HEK293 (cell line): ENCODE measurements at regions not wholly inside any gene's neighbourhood (a gene's known extent, or its start where the extent isn't known, plus 50 kb on each side); places are given as distances from the start of the nearest gene placed in this dataset.

Source experiments
- CTCF ChIA-PET: fragments of 350-600 bp; formaldehyde crosslinking; extraction: SDS; loops from one replicate; lab custom pipeline; 2021; ENCODE audit warnings: antibody characterized with exemption; lab: Yijun Ruan, JAX
- POLR2A ChIA-PET: fragments of 300-600 bp; formaldehyde crosslinking; extraction: SDS; loops from one replicate; lab custom pipeline; 2020; ENCODE audit warnings: antibody characterized with exemption, inconsistent platforms; lab: Yijun Ruan, JAX
- H3K27ac ChIP-seq: fragments of 200-500 bp; sonication (Bioruptor generic); 2 replicates; pipeline ENCODE4 v1.5.1; 2014; ENCODE audit warnings: low read depth, low read length, control low read depth, inconsistent platforms; ENCODE audit errors: extremely low read depth
- H3K36me3 ChIP-seq, 2 experiments: fragments of 200-500 bp in 1 of 2; sonication (Bioruptor generic) in 1 of 2; 1 replicate in 1 of 2; 2 replicates in 1 of 2; pipeline ENCODE4 v1.5.1; 2014 to 2017; ENCODE audit warnings: inconsistent platforms in 2 of 2, low read length in 2 of 2; ENCODE audit not compliant: control insufficient read depth in 2 of 2, insufficient read depth in 1 of 2
- H3K4me1 ChIP-seq: fragments of 200-500 bp; sonication (Bioruptor generic); 2 replicates; pipeline ENCODE4 v1.5.1; 2014; ENCODE audit warnings: mild to moderate bottlenecking, low read length, inconsistent platforms; ENCODE audit not compliant: control insufficient read depth, insufficient read depth
- H3K4me3 ChIP-seq: 2 replicates; pipeline ENCODE4 v1.5.1; 2011; ENCODE audit warnings: low read depth, mild to moderate bottlenecking, control low read depth, low read length, moderate library complexity
- H3K9me3 ChIP-seq: fragments of 200-500 bp; sonication (Bioruptor generic); 2 replicates; pipeline ENCODE4 v1.5.1; 2014; ENCODE audit warnings: low read depth, low read length, inconsistent platforms; ENCODE audit not compliant: control insufficient read depth, insufficient read depth
- GLIS1 ChIP-seq: fragments of 450-650 bp; formaldehyde crosslinking; IDR thresholded peaks from 2 replicates; pipeline ENCODE4 v1.5.1; 2016; ENCODE audit warnings: missing biosample characterization, missing genetic modification characterization
- HOXC10 ChIP-seq: sonication (generic); formaldehyde crosslinking; IDR thresholded peaks from 2 replicates; pipeline ENCODE4 v1.8.1; 2023; ENCODE audit warnings: mild to moderate bottlenecking, missing genetic modification reagents
- KLF1 ChIP-seq: fragments of 450-650 bp; formaldehyde crosslinking; IDR thresholded peaks from 2 replicates; pipeline ENCODE4 v1.5.1; 2016; ENCODE audit warnings: missing biosample characterization, missing genetic modification characterization
- WT1 ChIP-seq: fragments of 450-650 bp; formaldehyde crosslinking; IDR thresholded peaks from 2 replicates; pipeline ENCODE4 v1.5.1; 2016; ENCODE audit warnings: missing biosample characterization, missing genetic modification characterization
- ZBTB17 ChIP-seq: fragments of 450-650 bp; formaldehyde crosslinking; IDR thresholded peaks from 2 replicates; pipeline ENCODE4 v1.5.1; 2016; ENCODE audit warnings: missing biosample characterization, missing genetic modification characterization
- ZBTB21 ChIP-seq: fragments of 450-650 bp; formaldehyde crosslinking; IDR thresholded peaks from 2 replicates; pipeline ENCODE4 v1.5.1; 2017; ENCODE audit warnings: missing biosample characterization, missing genetic modification characterization
- ZFP37 ChIP-seq: fragments of 450-650 bp; formaldehyde crosslinking; IDR thresholded peaks from 2 replicates; pipeline ENCODE4 v1.5.1; 2016; ENCODE audit warnings: missing biosample characterization, missing genetic modification characterization
- ZFP69B ChIP-seq: fragments of 450-650 bp; formaldehyde crosslinking; IDR thresholded peaks from 2 replicates; pipeline ENCODE4 v1.5.1; 2016; ENCODE audit warnings: missing biosample characterization, missing genetic modification characterization
- ZNF138 ChIP-seq: fragments of 450-650 bp; formaldehyde crosslinking; IDR thresholded peaks from 2 replicates; pipeline ENCODE4 v1.5.1; 2016; ENCODE audit warnings: missing biosample characterization, missing genetic modification characterization, borderline replicate concordance
- ZNF155 ChIP-seq: fragments of 450-650 bp; formaldehyde crosslinking; IDR thresholded peaks from 2 replicates; pipeline ENCODE4 v1.5.1; 2016; ENCODE audit warnings: missing biosample characterization, missing genetic modification characterization
- ZNF169 ChIP-seq: fragments of 450-650 bp; formaldehyde crosslinking; IDR thresholded peaks from 2 replicates; pipeline ENCODE4 v1.5.1; 2016; ENCODE audit warnings: missing biosample characterization, missing genetic modification characterization
- ZNF211 ChIP-seq: fragments of 450-650 bp; formaldehyde crosslinking; IDR thresholded peaks from 2 replicates; pipeline ENCODE4 v1.5.1; 2016; ENCODE audit warnings: low read depth, missing biosample characterization, missing genetic modification characterization
- ZNF354C ChIP-seq: fragments of 450-650 bp; formaldehyde crosslinking; IDR thresholded peaks from 2 replicates; pipeline ENCODE4 v1.5.1; 2016; ENCODE audit warnings: missing biosample characterization, missing genetic modification characterization, low read depth, borderline replicate concordance
- ZNF366 ChIP-seq: fragments of 450-650 bp; formaldehyde crosslinking; conservative IDR thresholded peaks from 2 replicates; pipeline ENCODE4 v1.5.1; 2016; ENCODE audit warnings: missing biosample characterization, missing genetic modification characterization
- ZNF394 ChIP-seq: fragments of 450-650 bp; formaldehyde crosslinking; IDR thresholded peaks from 2 replicates; pipeline ENCODE4 v1.5.1; 2016; ENCODE audit warnings: missing biosample characterization, missing genetic modification characterization, mild to moderate bottlenecking, moderate library complexity, borderline replicate concordance
- ZNF514 ChIP-seq: fragments of 450-650 bp; formaldehyde crosslinking; IDR thresholded peaks from 2 replicates; pipeline ENCODE4 v1.5.1; 2016; ENCODE audit warnings: missing biosample characterization, missing genetic modification characterization
- ZNF571 ChIP-seq: fragments of 450-650 bp; formaldehyde crosslinking; IDR thresholded peaks from 2 replicates; pipeline ENCODE4 v1.5.0; 2017; ENCODE audit warnings: missing biosample characterization, missing genetic modification characterization
- ZNF600 ChIP-seq: fragments of 450-650 bp; formaldehyde crosslinking; IDR thresholded peaks from 2 replicates; pipeline ENCODE4 v1.5.1; 2016; ENCODE audit warnings: missing biosample characterization, missing genetic modification characterization
- ZNF624 ChIP-seq: fragments of 450-650 bp; formaldehyde crosslinking; IDR thresholded peaks from 2 replicates; pipeline ENCODE4 v1.5.1; 2017; ENCODE audit warnings: missing biosample characterization, missing genetic modification characterization
- ZNF626 ChIP-seq: fragments of 450-650 bp; sonication (Bioruptor Pico); formaldehyde crosslinking; IDR thresholded peaks from 2 replicates; pipeline ENCODE4 v1.5.1; 2018; ENCODE audit warnings: missing biosample characterization, missing genetic modification characterization, inconsistent platforms
- ZNF654 ChIP-seq: fragments of 450-650 bp; formaldehyde crosslinking; IDR thresholded peaks from 2 replicates; pipeline ENCODE4 v1.5.1; 2016; ENCODE audit warnings: low read depth, missing biosample characterization, missing genetic modification characterization
- ZNF776 ChIP-seq: fragments of 450-650 bp; formaldehyde crosslinking; IDR thresholded peaks from 2 replicates; pipeline ENCODE4 v1.5.0; 2017; ENCODE audit warnings: missing biosample characterization, missing genetic modification characterization, borderline replicate concordance
- ZSCAN4 ChIP-seq: fragments of 450-650 bp; formaldehyde crosslinking; IDR thresholded peaks from 2 replicates; pipeline ENCODE4 v1.5.1; 2017; ENCODE audit warnings: missing biosample characterization, missing genetic modification characterization
- TF ChIP-seq, protein P1 (sequence below): fragments of 450-650 bp; formaldehyde crosslinking; IDR thresholded peaks from 2 replicates; pipeline ENCODE4 v1.5.1; 2016; ENCODE audit warnings: missing biosample characterization, missing genetic modification characterization
- TF ChIP-seq, protein P2 (sequence below): fragments of 450-650 bp; formaldehyde crosslinking; IDR thresholded peaks from 2 replicates; pipeline ENCODE4 v1.5.1; 2016; ENCODE audit warnings: missing biosample characterization, missing genetic modification characterization
- TF ChIP-seq, protein P3 (sequence below): fragments of 450-650 bp; formaldehyde crosslinking; IDR thresholded peaks from 2 replicates; pipeline ENCODE4 v1.5.1; 2017; ENCODE audit warnings: missing biosample characterization, missing genetic modification characterization

DNA sequence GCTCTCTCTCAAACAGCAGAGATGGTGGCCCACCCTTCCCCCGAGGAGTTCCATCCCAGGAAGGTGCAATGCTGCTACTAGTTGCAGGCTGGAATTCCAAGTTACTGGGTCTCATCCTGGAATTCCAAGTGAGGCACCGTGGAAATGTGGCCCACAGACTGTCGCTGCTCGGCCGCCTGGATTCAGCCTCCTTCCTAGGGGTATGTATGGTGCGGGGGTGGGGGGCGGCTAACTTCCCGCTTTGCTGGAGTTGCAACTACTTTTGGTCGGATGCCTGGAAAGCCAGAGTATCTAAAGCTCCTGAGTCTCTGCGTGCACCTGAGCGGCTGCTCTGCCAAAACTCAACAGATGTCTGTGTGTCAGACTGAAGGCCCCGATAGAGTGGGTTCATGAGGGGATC lies 1146.2 kb downstream of the RPA4 start:
- Histone ChIP-seq H3K4me3 (no peak overlapping the region), H3K36me3 (no peaks in the 10 kb centered on the region), H3K4me1 (no peaks in the 10 kb centered on the region), H3K9me3 (no peaks in the 10 kb centered on the region), H3K27ac (no peak overlapping the region)
- ChIA-PET CTCF (interaction anchor here (0.6 kb wide), 1 partner anchor 24 kb away, joined by 3 read pairs; no protein-coding TSS in a partner anchor), POLR2A (no interaction called here)
- no peak for TF ChIP-seq ZNF169 (tag by site-specific recombination)
- no peak for TF ChIP-seq KLF1 (tag by site-specific recombination)
- no peak for TF ChIP-seq ZNF211 (tag by site-specific recombination)
- no peak for TF ChIP-seq ZNF654 (tag by site-specific recombination)
- TF ChIP-seq, protein P1, sequence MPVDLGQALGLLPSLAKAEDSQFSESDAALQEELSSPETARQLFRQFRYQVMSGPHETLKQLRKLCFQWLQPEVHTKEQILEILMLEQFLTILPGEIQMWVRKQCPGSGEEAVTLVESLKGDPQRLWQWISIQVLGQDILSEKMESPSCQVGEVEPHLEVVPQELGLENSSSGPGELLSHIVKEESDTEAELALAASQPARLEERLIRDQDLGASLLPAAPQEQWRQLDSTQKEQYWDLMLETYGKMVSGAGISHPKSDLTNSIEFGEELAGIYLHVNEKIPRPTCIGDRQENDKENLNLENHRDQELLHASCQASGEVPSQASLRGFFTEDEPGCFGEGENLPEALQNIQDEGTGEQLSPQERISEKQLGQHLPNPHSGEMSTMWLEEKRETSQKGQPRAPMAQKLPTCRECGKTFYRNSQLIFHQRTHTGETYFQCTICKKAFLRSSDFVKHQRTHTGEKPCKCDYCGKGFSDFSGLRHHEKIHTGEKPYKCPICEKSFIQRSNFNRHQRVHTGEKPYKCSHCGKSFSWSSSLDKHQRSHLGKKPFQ = no peak
- TF ChIP-seq ZNF354C (tag by site-specific recombination) = no peak
- TF ChIP-seq WT1 (tag by site-specific recombination) = no peak
- TF ChIP-seq ZNF600 (tag by site-specific recombination) = no peak
- no peak for TF ChIP-seq ZNF626 (tag by site-specific recombination)
- TF ChIP-seq ZNF624 (tag by site-specific recombination) = no peak
- TF ChIP-seq, protein P2, sequence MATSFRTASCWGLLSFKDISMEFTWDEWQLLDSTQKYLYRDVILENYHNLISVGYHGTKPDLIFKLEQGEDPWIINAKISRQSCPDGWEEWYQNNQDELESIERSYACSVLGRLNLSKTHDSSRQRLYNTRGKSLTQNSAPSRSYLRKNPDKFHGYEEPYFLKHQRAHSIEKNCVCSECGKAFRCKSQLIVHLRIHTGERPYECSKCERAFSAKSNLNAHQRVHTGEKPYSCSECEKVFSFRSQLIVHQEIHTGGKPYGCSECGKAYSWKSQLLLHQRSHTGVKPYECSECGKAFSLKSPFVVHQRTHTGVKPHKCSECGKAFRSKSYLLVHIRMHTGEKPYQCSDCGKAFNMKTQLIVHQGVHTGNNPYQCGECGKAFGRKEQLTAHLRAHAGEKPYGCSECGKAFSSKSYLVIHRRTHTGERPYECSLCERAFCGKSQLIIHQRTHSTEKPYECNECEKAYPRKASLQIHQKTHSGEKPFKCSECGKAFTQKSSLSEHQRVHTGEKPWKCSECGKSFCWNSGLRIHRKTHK = no peak
- no peak for TF ChIP-seq ZNF394

- Histone ChIP-seq H3K36me3 (no peaks in the 10 kb centered on the region), H3K9me3 (no peaks in the 10 kb centered on the region), H3K27ac (no peak overlapping the region), H3K4me3 (no peak overlapping the region), H3K4me1 (no peaks in the 10 kb centered on the region)
- TF ChIP-seq ZNF571 (tag by site-specific recombination) (no peak), ZNF155 (no peak), ZFP37 (tag by site-specific recombination) (no peak), HOXC10 (CRISPR knock-in tag) (no peak), ZNF514 (no peak), ZNF138 (tag by site-specific recombination) (no peak), ZNF626 (tag by site-specific recombination) (no peak), ZBTB21 (tag by site-specific recombination) (no peak), GLIS1 (tag by site-specific recombination) (no peak), ZNF366 (tag by site-specific recombination) (no peak), ZFP69B (no peak), ZBTB17 (no peak), ZNF776 (tag by site-specific recombination) (no peak), ZSCAN4 (tag by site-specific recombination) (no peak)
- TF ChIP-seq, protein P1 = no peak
- TF ChIP-seq, protein P3, sequence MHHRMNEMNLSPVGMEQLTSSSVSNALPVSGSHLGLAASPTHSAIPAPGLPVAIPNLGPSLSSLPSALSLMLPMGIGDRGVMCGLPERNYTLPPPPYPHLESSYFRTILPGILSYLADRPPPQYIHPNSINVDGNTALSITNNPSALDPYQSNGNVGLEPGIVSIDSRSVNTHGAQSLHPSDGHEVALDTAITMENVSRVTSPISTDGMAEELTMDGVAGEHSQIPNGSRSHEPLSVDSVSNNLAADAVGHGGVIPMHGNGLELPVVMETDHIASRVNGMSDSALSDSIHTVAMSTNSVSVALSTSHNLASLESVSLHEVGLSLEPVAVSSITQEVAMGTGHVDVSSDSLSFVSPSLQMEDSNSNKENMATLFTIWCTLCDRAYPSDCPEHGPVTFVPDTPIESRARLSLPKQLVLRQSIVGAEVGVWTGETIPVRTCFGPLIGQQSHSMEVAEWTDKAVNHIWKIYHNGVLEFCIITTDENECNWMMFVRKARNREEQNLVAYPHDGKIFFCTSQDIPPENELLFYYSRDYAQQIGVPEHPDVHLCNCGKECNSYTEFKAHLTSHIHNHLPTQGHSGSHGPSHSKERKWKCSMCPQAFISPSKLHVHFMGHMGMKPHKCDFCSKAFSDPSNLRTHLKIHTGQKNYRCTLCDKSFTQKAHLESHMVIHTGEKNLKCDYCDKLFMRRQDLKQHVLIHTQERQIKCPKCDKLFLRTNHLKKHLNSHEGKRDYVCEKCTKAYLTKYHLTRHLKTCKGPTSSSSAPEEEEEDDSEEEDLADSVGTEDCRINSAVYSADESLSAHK (tag by site-specific recombination) = no peak
- ChIA-PET CTCF (no interaction called here), POLR2A (no interaction called here)
Measured at GRCh38 chrX:98057176-98057575, 1173.5 kb downstream of the RPA4 start.
